GM12878 (cell line): ENCODE measurements at regions not wholly inside any gene's neighbourhood (a gene's known extent, or its start where the extent isn't known, plus 50 kb on each side); places are given as distances from the start of the nearest gene placed in this dataset.

Experiments used
- ATAC-seq: fragments of 200-7000 bp; cut with Tn5 transposase; 3 replicates; pipeline ENCODE4 v1.9.1; 2020; ENCODE audit warnings: mild to moderate bottlenecking, moderate library complexity
- BruUV-seq: library from RNA; stranded (reverse); fragments of 400-500 nt; replicated peaks from 2 replicates; lab custom pipeline; 2021; lab: Mats Ljungman, UMichigan
- CTCF ChIA-PET: fragments of 300-600 bp; sonication (Branson Sonifier 250); formaldehyde crosslinking; extraction: SDS; loops from one replicate; lab custom pipeline; 2021; ENCODE audit warnings: inconsistent platforms; lab: Yijun Ruan, JAX
- POLR2A ChIA-PET: fragments of 350-600 bp; formaldehyde crosslinking; extraction: SDS; loops from one replicate; lab custom pipeline; 2021; ENCODE audit warnings: inconsistent platforms; lab: Charles Lee
- RAD21 ChIA-PET: fragments of 300-600 bp; sonication (Branson Sonifier 250); formaldehyde crosslinking; loops from one replicate; lab custom pipeline; 2023; ENCODE audit warnings: antibody characterized with exemption; ENCODE audit not compliant: unreplicated experiment; lab: Charles Lee
- SMC1A ChIA-PET: fragments of 300-600 bp; sonication (Branson Sonifier 250); formaldehyde crosslinking; loops from one replicate; lab custom pipeline; 2023; ENCODE audit not compliant: unreplicated experiment, uncharacterized antibody; lab: Charles Lee
- DNase-seq: peaks from one replicate; pipeline ENCODE4 v3.0.0-alpha.2; 2011; ENCODE audit warnings: low read depth, low spot score
- FAIRE-seq: peaks from 3 replicates; lab custom pipeline; 2011; peaks lifted over from hg19 to GRCh38; lab: Jason Lieb, UNC
- H2AFZ ChIP-seq: 2 replicates; pipeline ENCODE4 v1.6.0; 2011; ENCODE audit warnings: low read depth, low read length, control low read depth; ENCODE audit not compliant: control insufficient read depth
- H3K27ac ChIP-seq: 2 replicates; pipeline ENCODE4 v1.5.1; 2011; ENCODE audit warnings: control low read depth; ENCODE audit not compliant: control insufficient read depth, insufficient read depth
- H3K27me3 ChIP-seq, 2 experiments: replicated peaks in 1 of 2; 2 replicates each; pipeline versions ENCODE4 v1.6.0 to v1.6.1; 2011; ENCODE audit warnings: low read length in 1 of 2; ENCODE audit not compliant: control insufficient read depth in 2 of 2, insufficient read depth in 2 of 2
- H3K36me3 ChIP-seq, 2 experiments: 2 replicates each; pipeline ENCODE4 v1.5.1; 2011; ENCODE audit warnings: low read length in 1 of 2; ENCODE audit not compliant: control insufficient read depth in 2 of 2, insufficient read depth in 2 of 2
- H3K4me1 ChIP-seq: 2 replicates; pipeline ENCODE4 v1.6.1; 2011; ENCODE audit warnings: mild to moderate bottlenecking, low read length, moderate library complexity, mixed read lengths; ENCODE audit not compliant: control insufficient read depth, insufficient read depth
- H3K4me2 ChIP-seq: 2 replicates; pipeline ENCODE4 v1.6.0; 2011; ENCODE audit warnings: control low read depth; ENCODE audit not compliant: control insufficient read depth, insufficient read depth
- H3K4me3 ChIP-seq: fragments of 200-600 bp; sonication (generic); 2 replicates; pipeline ENCODE4 v1.5.1; 2016
- H3K79me2 ChIP-seq: 2 replicates; pipeline ENCODE4 v1.6.0; 2011; ENCODE audit warnings: low read length; ENCODE audit not compliant: control insufficient read depth, insufficient read depth
- H3K9ac ChIP-seq: 2 replicates; pipeline ENCODE4 v1.8.0; 2011; ENCODE audit warnings: low read length, control low read depth, mixed read lengths; ENCODE audit not compliant: control insufficient read depth, insufficient read depth
- H3K9me3 ChIP-seq: replicated peaks from 3 replicates; pipeline ENCODE4 v1.5.1; 2011; ENCODE audit warnings: mild to moderate bottlenecking, low read length; ENCODE audit not compliant: control insufficient read depth, insufficient read depth
- H4K20me1 ChIP-seq: 2 replicates; pipeline ENCODE4 v1.6.0; 2011; ENCODE audit not compliant: control insufficient read depth, insufficient read depth
- HCFC1 ChIP-seq: fragments of 150-350 bp; IDR thresholded peaks from 2 replicates; pipeline ENCODE4 v1.6.1; 2014; ENCODE audit warnings: low read length
- HSF1 ChIP-seq: fragments of 150-350 bp; IDR thresholded peaks from 2 replicates; pipeline ENCODE4 v1.6.1; 2014; ENCODE audit warnings: mild to moderate bottlenecking, low read depth, low read length
- IRF5 ChIP-seq: fragments of 450-650 bp; IDR thresholded peaks from 2 replicates; pipeline ENCODE4 v1.6.1; 2017; ENCODE audit warnings: borderline replicate concordance
- PAX8 ChIP-seq: fragments of 450-650 bp; IDR thresholded peaks from 2 replicates; pipeline ENCODE4 v1.6.1; 2017; ENCODE audit warnings: mild to moderate bottlenecking, moderate library complexity
- POU2F2 ChIP-seq: IDR thresholded peaks from 3 replicates; pipeline ENCODE4 v1.6.1; 2011; ENCODE audit warnings: low read depth, mild to moderate bottlenecking, low read length, borderline replicate concordance
- RBBP5 ChIP-seq: fragments of 200-600 bp; sonication (generic); conservative IDR thresholded peaks from 2 replicates; pipeline ENCODE4 v1.6.1; 2016
- SREBF1 ChIP-seq: IDR thresholded peaks from 2 replicates; pipeline ENCODE4 v1.6.1; 2012; ENCODE audit warnings: mild to moderate bottlenecking, low read length
- TBL1XR1 ChIP-seq: IDR thresholded peaks from 2 replicates; pipeline ENCODE4 v1.6.1; 2012; ENCODE audit warnings: low read depth, low read length, improper control_type of control experiment
- TCF12 ChIP-seq: IDR thresholded peaks from 2 replicates; pipeline ENCODE4 v1.6.1; 2011; ENCODE audit warnings: low read depth, mild to moderate bottlenecking, low read length
- ZZZ3 ChIP-seq: IDR thresholded peaks from 2 replicates; pipeline ENCODE4 v1.6.1; 2011; ENCODE audit warnings: low read depth; ENCODE audit not compliant: control insufficient read depth, insufficient read length
- in situ Hi-C: fragments of 300-500 bp; cut with MboI; formaldehyde crosslinking; loops from 9 replicates; pipeline ENCODE4 v1.14.3; 2018; ENCODE audit warnings: mixed read lengths
- intact Hi-C: fragments of 100-400 bp; cut with micrococcal nuclease; formaldehyde crosslinking; loops from one replicate; pipeline ENCODE4 v1.14.2; 2022; ENCODE audit not compliant: unreplicated experiment

GRCh38 chr5:98031926-98032325 lies 741.5 kb upstream of the RGMB start (continued):
- TF ChIP-seq HSF1 (no peak), RBBP5 (no peak)

- DNase-seq (no peak), FAIRE-seq (no peak), ATAC-seq (no peak)
- H2AFZ ChIP-seq = no peak overlapping the region
- TF ChIP-seq ZZZ3 (no peak), SREBF1 (no peak), HCFC1 (no peak), TCF12 (no peak), POU2F2 (no peak), PAX8 (no peak), IRF5 (no peak), TBL1XR1 (no peak)
- BruUV-seq = no TSS peak
- no peaks in the 10 kb centered on the region for H3K9me3 ChIP-seq
- H3K27me3 ChIP-seq = no peaks in the 10 kb centered on the region
- H3K4me3 ChIP-seq = no peak overlapping the region
- in situ Hi-C loops (no loop called here), intact Hi-C loops (no loop called here)
- no peak overlapping the region for H3K9ac ChIP-seq
- H4K20me1 ChIP-seq = no peaks in the 10 kb centered on the region
- H3K36me3 ChIP-seq = no peaks in the 10 kb centered on the region
- ChIA-PET CTCF (no interaction called here), RAD21 (no interaction called here), SMC1A (no interaction called here), POLR2A (no interaction called here)
- no peaks in the 10 kb centered on the region for H3K79me2 ChIP-seq
- H3K27ac ChIP-seq = no peak overlapping the region
- no peaks in the 10 kb centered on the region for H3K4me1 ChIP-seq
- no peak overlapping the region for H3K4me2 ChIP-seq
Observed at GRCh38 chr5:98041661-98042060, 731.8 kb upstream of the RGMB start.
